GM18526 (cell line): ENCODE measurements at regions not wholly inside any gene's neighbourhood (a gene's known extent, or its start where the extent isn't known, plus 50 kb on each side); places are given as distances from the start of the nearest gene placed in this dataset.

ENCODE experiments used
- POLR2A ChIP-seq: IDR thresholded peaks from 3 replicates; pipeline ENCODE4 v1.6.1; 2011; ENCODE audit not compliant: insufficient read length; ENCODE audit errors: extremely low read depth

DNA sequence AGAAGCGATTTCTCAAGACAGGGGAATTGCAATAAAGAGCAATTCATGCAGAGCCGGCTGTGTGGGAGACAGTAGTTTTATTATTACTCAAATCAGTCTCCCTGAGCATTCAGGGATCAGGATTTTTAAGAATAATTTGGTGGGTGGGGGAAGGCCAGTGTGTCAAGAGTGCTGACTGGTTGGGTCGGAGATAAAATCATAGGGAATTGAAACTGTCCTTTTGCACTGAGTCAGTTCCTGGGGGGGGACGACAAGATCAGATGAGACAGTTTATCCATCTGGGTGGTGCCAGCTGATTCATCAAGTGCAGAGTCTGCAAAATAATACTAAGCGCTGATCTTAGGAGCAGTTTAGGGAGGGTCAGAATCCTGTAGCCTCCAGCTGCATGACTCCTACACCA lies 502.4 kb downstream of the NLGN4X start:
- no peak for TF ChIP-seq POLR2A

DNA sequence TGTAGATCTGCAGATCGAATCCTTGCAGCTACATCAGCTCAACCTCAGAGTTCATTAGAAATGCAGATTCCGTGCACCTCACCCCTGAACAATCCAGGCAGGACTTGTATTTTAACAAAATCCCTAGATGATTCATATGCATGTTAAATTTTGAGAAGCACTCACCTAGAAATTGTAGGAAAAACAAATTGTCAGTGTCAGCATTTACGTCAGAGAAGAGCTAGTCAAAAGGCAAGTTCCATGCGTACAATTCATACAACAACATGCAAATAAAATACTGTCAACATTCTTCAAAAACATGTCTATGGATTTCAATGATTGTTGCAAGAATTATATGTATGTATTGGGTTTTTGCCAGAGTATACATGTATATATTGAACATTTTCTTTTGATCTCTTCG lies 504.5 kb downstream of the NLGN4X start:
- TF ChIP-seq POLR2A, result no peak

DNA sequence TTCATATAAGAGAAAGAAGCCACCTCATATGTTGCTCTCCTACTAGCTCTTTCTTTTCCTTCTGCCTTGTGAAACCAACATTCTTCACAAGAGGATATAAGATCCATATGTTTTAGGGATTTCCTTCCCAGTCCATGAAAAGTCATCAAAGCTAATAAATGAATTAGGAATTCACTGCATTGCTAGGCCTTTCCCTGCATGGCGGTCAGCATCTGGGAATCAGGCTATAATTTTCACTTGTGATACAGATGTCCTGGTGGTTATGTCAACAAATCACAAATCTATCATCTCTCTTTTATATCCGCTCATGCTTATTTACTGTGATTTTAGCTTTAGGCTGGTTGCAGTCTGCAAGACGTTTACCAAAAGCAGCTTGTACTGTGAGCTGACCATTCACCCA lies 510.0 kb downstream of the NLGN4X start:
- TF ChIP-seq POLR2A, result no peak

DNA sequence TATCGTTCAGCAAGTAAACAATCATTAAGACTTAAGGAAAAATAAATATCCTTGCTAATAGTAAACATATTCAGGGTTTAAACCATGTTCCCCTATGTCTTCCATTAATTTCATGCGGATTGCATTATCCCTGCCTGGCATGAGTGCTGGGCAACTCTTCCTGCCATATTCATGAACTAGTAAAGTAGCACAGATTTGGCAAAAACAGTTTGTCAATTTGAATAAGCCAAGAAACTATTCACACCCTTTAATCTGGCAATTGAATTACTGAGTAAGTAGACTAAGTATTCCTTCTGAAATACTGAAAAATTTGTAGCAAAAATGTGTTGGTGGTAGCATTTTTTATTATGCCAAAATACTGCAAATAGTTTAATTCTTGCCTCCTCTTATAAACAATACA lies 512.0 kb downstream of the NLGN4X start:
- no peak for TF ChIP-seq POLR2A

DNA sequence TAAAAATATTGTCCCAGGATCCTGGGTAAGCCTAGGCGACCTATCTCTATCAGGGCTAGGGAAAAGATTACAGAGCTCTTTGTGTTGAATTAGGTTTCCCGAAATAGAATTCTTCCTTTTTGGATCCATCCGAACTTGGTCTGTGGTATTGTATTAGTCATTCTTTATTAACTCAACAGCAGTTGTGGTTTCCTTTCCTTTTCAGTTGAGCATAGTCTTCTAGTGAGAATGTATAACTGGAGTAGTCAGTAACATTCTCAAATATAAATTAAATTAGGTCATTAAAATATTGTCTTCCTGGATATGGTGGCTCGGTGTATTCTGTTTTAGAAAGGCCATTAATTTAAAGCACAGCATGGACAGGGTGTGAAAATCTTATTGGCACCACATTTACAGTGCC lies 520.4 kb downstream of the NLGN4X start:
- TF ChIP-seq POLR2A, result no peak

DNA sequence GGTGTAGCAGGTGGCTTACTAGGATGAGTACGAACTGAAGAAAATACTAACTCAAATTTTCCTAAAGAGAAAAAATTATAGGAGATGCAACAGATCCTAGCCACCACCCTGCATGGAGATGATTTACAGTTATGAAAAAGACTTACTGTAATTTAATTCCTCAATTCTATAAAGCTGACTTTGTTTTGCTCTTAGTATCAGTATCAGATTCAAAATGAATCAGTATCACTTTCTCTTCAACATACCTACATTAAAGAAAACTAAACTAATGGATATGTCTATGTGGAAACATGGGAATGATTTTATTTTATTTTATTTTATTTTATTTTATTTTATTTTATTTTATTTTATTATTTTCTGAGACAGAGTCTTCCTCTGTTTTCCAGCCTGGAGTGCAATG lies 525.8 kb downstream of the NLGN4X start:
- no peak for TF ChIP-seq POLR2A

DNA sequence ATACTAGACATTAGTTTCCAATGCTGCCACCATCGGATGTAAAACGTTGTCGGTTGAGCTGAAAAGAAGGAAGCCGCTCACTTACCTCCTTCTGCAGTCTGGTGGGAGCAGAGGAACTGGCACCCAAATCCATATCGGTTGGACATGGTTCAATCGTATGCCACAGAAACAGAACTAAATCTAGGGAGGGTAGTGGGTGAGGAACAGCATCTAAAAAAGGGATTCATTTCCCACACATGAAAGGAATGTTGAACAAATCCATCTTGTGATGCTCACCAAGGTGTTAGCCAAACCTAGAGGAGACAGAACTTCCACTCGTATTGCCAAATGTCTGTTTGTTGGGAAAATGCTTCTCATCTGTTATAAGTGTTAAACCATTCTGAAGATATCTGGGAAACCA lies 532.7 kb downstream of the NLGN4X start:
- TF ChIP-seq POLR2A, result no peak

DNA sequence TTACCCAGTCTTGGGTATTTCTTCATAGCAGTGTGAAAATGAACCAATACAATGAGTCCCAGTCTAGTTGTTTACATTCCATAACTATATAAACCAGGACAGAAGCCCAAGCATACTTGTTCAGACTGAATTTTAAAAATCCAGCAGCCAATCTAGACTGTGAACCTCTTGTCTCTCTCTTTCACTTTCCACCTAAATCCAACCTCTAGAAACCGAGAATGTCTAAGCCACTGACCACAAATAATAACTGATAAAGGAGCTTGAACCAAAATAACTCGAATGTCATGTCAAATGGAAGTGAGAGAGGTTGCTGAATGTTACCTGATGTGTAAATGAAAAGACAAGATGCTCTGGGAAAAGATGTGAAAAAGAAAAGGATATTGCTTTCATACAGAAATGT lies 544.7 kb downstream of the NLGN4X start:
- no peak for TF ChIP-seq POLR2A

DNA sequence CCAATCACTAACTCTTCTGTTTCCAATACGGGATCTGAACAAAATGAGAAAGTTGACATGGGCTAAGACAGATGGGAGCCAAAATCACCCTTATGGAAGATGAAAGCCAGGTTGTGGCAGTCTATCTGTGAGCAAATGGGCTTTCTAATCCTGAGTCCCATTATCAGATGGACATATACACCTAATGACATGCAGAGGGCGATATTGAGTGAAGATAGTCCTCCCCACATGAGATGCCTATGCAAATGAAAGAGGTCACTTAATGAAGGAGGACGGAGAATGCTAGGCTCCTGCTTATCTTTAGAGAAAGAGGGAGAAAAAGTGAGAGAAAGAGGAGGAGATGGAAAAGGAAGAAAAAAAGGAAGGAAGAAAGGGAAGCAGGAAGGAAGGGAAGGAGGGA lies 547.5 kb downstream of the NLGN4X start:
- TF ChIP-seq POLR2A, result no peak

DNA sequence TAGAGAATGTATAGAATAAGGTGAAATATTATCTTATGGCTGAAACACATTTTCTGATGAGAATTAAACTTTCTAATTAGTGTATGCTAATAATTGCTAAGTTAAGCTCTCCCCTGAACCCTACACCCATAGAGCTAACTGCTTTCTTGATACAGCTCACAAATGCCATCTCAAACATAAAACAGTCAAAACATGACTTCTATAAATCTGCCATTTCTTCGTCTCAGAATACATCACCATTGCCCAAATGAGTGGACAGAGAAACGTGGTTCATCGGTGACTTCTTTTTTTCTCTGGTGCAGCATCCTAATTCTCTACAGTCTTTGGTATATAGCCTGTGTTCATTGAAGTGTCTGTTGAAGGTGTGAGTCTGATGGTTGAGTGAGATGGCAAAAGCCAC lies 554.6 kb downstream of the NLGN4X start:
- no peak for TF ChIP-seq POLR2A

DNA sequence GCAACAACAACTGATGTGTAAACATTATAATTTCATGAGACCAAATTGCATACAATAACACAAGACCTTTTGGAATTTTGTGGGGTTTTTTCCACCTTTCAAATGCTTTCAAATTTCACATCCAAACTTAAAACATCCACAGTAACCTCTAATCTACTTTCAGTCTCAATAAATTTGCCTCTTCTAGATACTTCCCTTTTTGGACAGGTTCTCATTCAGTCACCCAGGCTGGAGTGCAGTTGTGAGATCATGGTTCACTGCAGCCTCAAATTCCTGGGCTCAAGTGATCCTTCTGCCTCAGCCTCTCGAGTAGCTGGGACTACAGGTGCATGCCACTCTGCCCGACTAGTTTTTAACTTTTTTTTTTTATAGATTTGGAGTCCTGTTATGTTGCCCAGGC lies 556.6 kb downstream of the NLGN4X start:
- no peak for TF ChIP-seq POLR2A

DNA sequence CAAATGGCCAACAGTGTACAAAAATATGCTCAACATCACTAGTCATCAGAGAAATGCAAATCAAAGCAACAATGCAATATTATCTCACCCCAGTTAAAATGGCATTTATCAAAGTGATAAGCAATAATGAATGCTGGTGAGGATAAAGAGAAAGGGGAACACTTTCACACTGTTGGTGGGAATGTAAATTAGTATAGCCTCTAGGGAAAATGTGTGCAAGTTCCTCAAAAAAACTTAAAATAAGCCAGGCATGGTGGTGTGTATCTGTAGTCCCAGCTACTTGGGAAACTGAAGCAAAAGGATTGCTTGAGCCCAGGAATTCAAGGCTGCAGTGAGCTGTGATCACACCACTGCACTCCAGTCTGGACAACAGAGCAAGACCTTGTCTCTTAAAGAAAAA lies 572.1 kb downstream of the NLGN4X start:
- no peak for TF ChIP-seq POLR2A

DNA sequence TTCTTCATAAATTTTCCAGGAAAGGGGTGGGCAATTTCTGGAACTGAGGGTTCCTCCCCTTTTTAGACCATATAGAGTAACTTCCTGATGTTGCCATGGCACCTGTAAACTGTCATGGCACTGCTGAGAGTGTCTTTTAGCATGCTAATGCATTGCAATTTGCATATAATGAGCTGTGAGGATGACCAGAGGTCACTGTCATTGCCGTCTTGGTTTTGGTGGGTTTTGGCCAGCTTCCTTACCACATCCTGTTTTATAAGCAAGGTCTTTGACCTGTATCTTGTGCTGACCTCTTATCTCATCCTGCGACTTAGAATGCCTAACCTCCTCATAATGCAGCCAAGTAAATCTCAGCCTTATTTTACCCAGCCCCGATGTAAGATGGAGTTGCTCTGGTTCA lies 577.8 kb downstream of the NLGN4X start:
- no peak for TF ChIP-seq POLR2A

DNA sequence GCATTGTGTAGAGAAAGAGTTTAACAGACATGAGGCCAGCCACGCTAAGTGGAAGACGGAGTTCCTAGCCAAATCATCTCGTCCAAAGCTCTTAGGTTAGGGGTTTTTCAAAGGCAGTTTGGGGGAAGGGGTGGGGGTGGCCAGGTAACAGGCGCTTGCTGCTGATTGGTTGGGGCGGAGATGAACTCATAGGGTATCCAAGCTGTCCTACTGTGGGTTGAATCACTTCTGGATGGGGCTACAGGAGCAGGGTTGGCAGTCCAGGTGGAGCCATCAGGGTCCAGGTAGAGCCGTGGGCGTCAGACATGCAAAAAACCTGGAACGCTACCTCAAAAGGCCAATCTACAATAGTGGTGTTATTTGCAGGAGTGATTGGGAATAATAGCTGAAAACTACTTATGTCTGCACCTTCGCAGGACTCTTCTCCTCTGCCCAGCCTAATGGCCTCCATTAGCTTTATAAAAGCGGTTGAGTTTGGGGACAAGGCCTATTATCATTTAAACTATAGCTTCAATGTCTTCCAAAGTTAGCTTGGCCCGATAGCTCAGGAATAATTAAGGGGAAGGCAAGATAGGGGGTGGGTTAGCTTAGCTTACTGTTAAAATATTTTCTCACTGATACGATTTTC lies 579.6 kb downstream of the NLGN4X start:
- no peak for TF ChIP-seq POLR2A

DNA sequence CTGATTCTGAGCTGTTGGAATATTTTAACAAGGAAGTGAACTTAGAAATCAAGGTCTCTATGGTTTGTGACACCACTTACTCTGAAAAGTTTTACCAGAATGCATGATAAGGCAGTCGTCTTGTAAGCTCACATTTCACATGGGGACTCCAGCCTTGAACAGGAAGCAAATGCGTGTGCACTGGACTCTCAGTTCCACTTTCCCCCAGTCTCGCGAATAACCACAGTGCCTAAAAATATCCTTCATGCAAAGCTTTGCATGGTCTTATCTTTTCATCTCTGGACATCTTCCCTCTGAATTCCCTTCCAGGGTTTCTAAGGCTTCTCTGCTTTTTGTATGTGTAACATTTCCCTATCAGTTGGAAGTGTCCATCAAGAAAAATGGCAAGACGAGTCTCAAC lies 581.8 kb downstream of the NLGN4X start:
- no peak for TF ChIP-seq POLR2A

DNA sequence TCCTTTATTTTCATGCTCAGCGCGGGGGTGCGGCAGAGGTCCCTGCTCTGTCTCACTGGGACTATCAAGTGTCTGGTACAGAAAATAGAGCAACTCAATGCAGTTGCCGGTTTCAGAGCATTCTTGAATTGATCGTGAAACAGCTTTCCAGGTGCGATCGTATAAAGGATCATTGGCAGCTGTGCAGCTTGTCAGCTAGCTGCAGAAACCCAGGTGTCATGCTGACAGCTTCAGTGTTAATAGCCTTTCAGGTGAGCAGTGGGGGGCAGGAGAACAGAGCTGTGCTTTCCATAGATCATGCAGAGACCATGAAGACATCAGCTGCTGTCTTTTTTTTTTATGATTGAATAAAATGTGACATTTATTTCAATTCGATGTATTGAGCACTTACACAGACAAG lies 583.9 kb downstream of the NLGN4X start:
- TF ChIP-seq POLR2A, result no peak

DNA sequence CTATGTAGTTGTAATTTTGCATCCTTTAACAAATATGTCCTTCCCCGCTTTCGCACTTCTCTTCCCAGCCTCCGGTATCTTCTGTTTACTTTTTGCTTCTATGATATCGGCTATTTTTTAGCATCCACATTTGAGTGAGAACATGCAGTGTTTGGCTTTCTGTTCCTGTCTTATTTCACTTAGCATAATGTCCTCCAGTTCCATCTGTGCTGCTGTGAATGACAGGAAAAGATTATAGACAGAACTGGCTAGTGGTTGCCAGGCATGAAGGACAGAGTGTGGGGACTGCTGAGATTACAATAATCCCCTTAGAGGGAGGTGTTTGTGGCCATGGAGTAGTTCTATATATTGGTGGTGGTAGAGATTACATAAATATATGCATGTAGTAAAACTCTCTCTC lies 588.6 kb downstream of the NLGN4X start:
- no peak for TF ChIP-seq POLR2A

DNA sequence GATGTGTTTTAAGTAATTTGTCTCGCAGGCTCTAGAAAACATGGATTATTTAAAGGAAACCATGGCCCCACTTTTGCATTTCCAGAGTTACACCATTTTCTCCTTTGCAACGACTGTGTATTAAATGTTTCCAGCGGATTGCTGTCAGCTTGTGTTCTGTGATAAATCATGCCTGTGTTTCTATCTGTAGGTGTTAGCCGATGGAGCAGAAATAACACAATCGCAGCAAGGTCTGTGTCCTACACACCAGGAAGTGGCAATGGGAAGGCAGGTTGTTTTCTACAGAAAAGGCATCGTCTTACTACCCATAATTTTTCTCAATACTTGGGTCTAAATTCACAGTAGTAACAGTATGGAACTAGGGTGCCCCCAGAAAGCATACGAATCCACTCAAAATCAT lies 590.1 kb downstream of the NLGN4X start:
- TF ChIP-seq POLR2A, result no peak
